GM23338 (cell line): ENCODE measurements at regions not wholly inside any gene's neighbourhood (a gene's known extent, or its start where the extent isn't known, plus 50 kb on each side); places are given as distances from the start of the nearest gene placed in this dataset.

Experiments used
- ATAC-seq: fragments of 200-7000 bp; cut with Tn5 transposase; 3 replicates; pipeline ENCODE4 v1.9.1; 2020
- DNase-seq: peaks from one replicate; pipeline ENCODE4 v3.0.0-alpha.2; 2015; ENCODE audit warnings: low spot score
- H2AFZ ChIP-seq: fragments of 200-600 bp; sonication (generic); 2 replicates; pipeline ENCODE4 v1.8.0; 2016; ENCODE audit warnings: antibody characterized with exemption, mild to moderate bottlenecking, moderate library complexity
- H3F3A ChIP-seq: fragments of 200-600 bp; sonication (generic); replicated peaks from 2 replicates; pipeline ENCODE4 v1.8.0; 2017; ENCODE audit warnings: antibody characterized with exemption, mixed run types, low read depth
- H3K27ac ChIP-seq: fragments of 200-600 bp; sonication (generic); 2 replicates; pipeline ENCODE4 v1.6.1; 2016; ENCODE audit warnings: low read depth
- H3K27me3 ChIP-seq: fragments of 200-600 bp; sonication (generic); 2 replicates; pipeline ENCODE4 v1.8.0; 2016; ENCODE audit warnings: mild to moderate bottlenecking, mixed run types, moderate library complexity; ENCODE audit not compliant: insufficient read depth
- H3K36me3 ChIP-seq: fragments of 200-600 bp; sonication (generic); 2 replicates; pipeline ENCODE4 v1.8.0; 2016; ENCODE audit warnings: mild to moderate bottlenecking; ENCODE audit not compliant: insufficient read depth
- H3K4me1 ChIP-seq: fragments of 200-600 bp; sonication (generic); 2 replicates; pipeline ENCODE4 v1.8.0; 2016; ENCODE audit warnings: mild to moderate bottlenecking, moderate library complexity; ENCODE audit not compliant: insufficient read depth
- H3K4me2 ChIP-seq: fragments of 200-600 bp; sonication (generic); 2 replicates; pipeline ENCODE4 v1.7.1; 2017; ENCODE audit warnings: mixed run types
- H3K4me3 ChIP-seq: fragments of 200-600 bp; sonication (generic); 2 replicates; pipeline ENCODE4 v1.6.1; 2016; ENCODE audit warnings: mixed run types
- H3K79me2 ChIP-seq: fragments of 200-600 bp; sonication (generic); replicated peaks from 2 replicates; pipeline ENCODE4 v1.8.0; 2017; ENCODE audit warnings: mild to moderate bottlenecking; ENCODE audit not compliant: insufficient read depth
- H3K9me2 ChIP-seq: fragments of 200-600 bp; sonication (generic); 2 replicates; pipeline ENCODE4 v1.8.0; 2017; ENCODE audit not compliant: insufficient read depth
- H4K20me1 ChIP-seq: fragments of 200-600 bp; sonication (generic); replicated peaks from 2 replicates; pipeline ENCODE4 v1.8.0; 2017; ENCODE audit warnings: mild to moderate bottlenecking; ENCODE audit not compliant: insufficient read depth
- H3K27ac Mint-ChIP-seq: 2 replicates; pipeline ENCODE4 v1.8.0; 2020; ENCODE audit warnings: inconsistent platforms, mild to moderate bottlenecking, moderate library complexity, mixed read lengths
- H3K27me3 Mint-ChIP-seq: 3 replicates; pipeline ENCODE4 v1.8.0; 2022; ENCODE audit warnings: low read depth, mild to moderate bottlenecking, moderate library complexity, mixed read lengths, inconsistent platforms; ENCODE audit not compliant: insufficient read depth, poor library complexity
- H3K36me3 Mint-ChIP-seq: 3 replicates; pipeline ENCODE4 v1.8.0; 2021; ENCODE audit warnings: low read depth, mild to moderate bottlenecking, inconsistent platforms, moderate library complexity, mixed read lengths
- H3K4me1 Mint-ChIP-seq: 3 replicates; pipeline ENCODE4 v1.8.0; 2020; ENCODE audit warnings: mild to moderate bottlenecking, inconsistent platforms, mixed read lengths
- H3K4me3 Mint-ChIP-seq: 3 replicates; pipeline ENCODE4 v1.8.0; 2021; ENCODE audit warnings: moderate library complexity, mild to moderate bottlenecking, inconsistent platforms, mixed read lengths
- H3K9me3 Mint-ChIP-seq: 3 replicates; pipeline ENCODE4 v1.8.0; 2020; ENCODE audit warnings: moderate library complexity, mild to moderate bottlenecking, inconsistent platforms, mixed read lengths
- CREB1 ChIP-seq: fragments of 250-450 bp; sonication (Bioruptor Pico); IDR thresholded peaks from 2 replicates; pipeline ENCODE4 v1.5.0; 2020; ENCODE audit warnings: low read depth, mild to moderate bottlenecking, moderate library complexity
- EZH2phosphoT487 ChIP-seq: fragments of 200-600 bp; sonication (generic); IDR thresholded peaks from one replicate; pipeline ENCODE4 v1.8.1; 2018; ENCODE audit warnings: antibody characterized with exemption; ENCODE audit not compliant: unreplicated experiment
- JUNB ChIP-seq: IDR thresholded peaks from one replicate; pipeline ENCODE4 v1.6.1; 2016; ENCODE audit warnings: antibody characterized with exemption; ENCODE audit not compliant: unreplicated experiment
- NANOG ChIP-seq: IDR thresholded peaks from 2 replicates; pipeline ENCODE4 v1.6.1; 2016; ENCODE audit warnings: antibody characterized with exemption, borderline replicate concordance
- POLR2AphosphoS5 ChIP-seq: IDR thresholded peaks from 2 replicates; pipeline ENCODE4 v1.6.1; 2016; ENCODE audit warnings: antibody characterized with exemption, low read depth
- STAT1 ChIP-seq: IDR thresholded peaks from one replicate; pipeline ENCODE4 v1.6.1; 2016; ENCODE audit warnings: antibody characterized with exemption; ENCODE audit not compliant: unreplicated experiment
- ZNF114 ChIP-seq: fragments of 250-450 bp; sonication (Bioruptor Pico); IDR thresholded peaks from 2 replicates; pipeline ENCODE4 v1.5.0; 2020; ENCODE audit warnings: mild to moderate bottlenecking, moderate library complexity
- ZNF331 ChIP-seq: fragments of 250-450 bp; sonication (Bioruptor Pico); IDR thresholded peaks from 2 replicates; pipeline ENCODE4 v1.5.0; 2020; ENCODE audit warnings: low read depth, mild to moderate bottlenecking, moderate library complexity
- TF ChIP-seq, protein P1 (sequence below): IDR thresholded peaks from 2 replicates; pipeline ENCODE4 v1.6.1; 2016; ENCODE audit warnings: antibody characterized with exemption
- TF ChIP-seq, protein P2 (sequence below), 2 experiments: fragments of 200-600 bp in 1 of 2; sonication (generic) in 1 of 2; conservative IDR thresholded peaks; 2 replicates each; pipeline versions ENCODE4 v1.5.1 to v1.6.1; 2016 to 2017; ENCODE audit warnings: antibody characterized with exemption in 2 of 2, low read depth in 2 of 2, mild to moderate bottlenecking in 2 of 2, moderate library complexity in 1 of 2
- TF ChIP-seq, protein P3 (sequence below): fragments of 250-450 bp; sonication (Bioruptor Pico); IDR thresholded peaks from 2 replicates; pipeline ENCODE4 v1.5.0; 2020; ENCODE audit warnings: mild to moderate bottlenecking, moderate library complexity
- TF ChIP-seq, protein P4 (sequence below): IDR thresholded peaks from one replicate; pipeline ENCODE4 v1.6.1; 2018; ENCODE audit warnings: antibody characterized with exemption; ENCODE audit not compliant: unreplicated experiment

DNA sequence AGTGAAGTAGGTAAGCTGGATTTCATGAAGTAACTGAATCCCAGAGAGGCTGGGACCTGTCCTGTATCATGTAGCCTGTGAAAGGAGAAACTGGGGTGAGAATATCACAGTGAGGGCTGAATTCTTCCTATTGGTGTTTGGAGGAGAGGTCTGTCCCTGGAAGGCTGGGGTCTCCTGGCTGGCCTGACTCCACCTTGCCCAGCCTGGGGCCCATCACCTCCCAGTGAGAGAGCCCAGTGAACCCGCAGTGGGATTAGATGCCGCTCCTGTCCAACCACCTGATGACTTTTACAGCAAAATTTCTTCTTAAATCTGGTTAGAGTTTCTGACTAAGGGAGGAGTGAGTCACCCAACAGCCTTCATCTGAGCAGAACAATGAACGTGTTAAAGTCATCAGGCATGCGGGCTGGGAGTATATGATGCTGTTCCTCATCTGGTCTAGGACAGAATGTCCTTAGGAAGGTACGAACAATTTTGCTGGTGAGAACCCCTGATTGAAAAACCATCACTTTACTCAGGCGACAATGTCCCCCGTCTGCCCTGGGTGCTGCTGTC, 152.9 kb downstream of the LPIN1 start:
- Mint-ChIP-seq H3K27ac (no peak overlapping the region), H3K9me3 (peaks cover 8% of the 10 kb centered on the region), H3K36me3 (no peaks in the 10 kb centered on the region), H3K4me3 (no peak overlapping the region), H3K27me3 (no peaks in the 10 kb centered on the region), H3K4me1 (peaks cover 11% of the 10 kb centered on the region)
- H3K4me3 ChIP-seq: no peak overlapping the region
- no peak overlapping the region for H3K4me2 ChIP-seq
- H3K4me1 ChIP-seq: no peaks in the 10 kb centered on the region
- no peaks in the 10 kb centered on the region for H3K36me3 ChIP-seq
- DNase-seq (no peak), ATAC-seq (no peak)
- H2AFZ ChIP-seq: no peak overlapping the region
- no peaks in the 10 kb centered on the region for H3K27me3 ChIP-seq
- H3K79me2 ChIP-seq: no peaks in the 10 kb centered on the region
- H4K20me1 ChIP-seq: no peaks in the 10 kb centered on the region
- TF ChIP-seq, protein P1, sequence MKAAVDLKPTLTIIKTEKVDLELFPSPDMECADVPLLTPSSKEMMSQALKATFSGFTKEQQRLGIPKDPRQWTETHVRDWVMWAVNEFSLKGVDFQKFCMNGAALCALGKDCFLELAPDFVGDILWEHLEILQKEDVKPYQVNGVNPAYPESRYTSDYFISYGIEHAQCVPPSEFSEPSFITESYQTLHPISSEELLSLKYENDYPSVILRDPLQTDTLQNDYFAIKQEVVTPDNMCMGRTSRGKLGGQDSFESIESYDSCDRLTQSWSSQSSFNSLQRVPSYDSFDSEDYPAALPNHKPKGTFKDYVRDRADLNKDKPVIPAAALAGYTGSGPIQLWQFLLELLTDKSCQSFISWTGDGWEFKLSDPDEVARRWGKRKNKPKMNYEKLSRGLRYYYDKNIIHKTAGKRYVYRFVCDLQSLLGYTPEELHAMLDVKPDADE: no peak
- TF ChIP-seq ZNF331 (CRISPR knock-in tag) (no peak), JUNB (no peak), NANOG (no peak), EZH2phosphoT487 (no peak), ZNF114 (CRISPR knock-in tag) (no peak), STAT1 (no peak), CREB1 (CRISPR knock-in tag) (no peak), POLR2AphosphoS5 (no peak)
- TF ChIP-seq, protein P2, sequence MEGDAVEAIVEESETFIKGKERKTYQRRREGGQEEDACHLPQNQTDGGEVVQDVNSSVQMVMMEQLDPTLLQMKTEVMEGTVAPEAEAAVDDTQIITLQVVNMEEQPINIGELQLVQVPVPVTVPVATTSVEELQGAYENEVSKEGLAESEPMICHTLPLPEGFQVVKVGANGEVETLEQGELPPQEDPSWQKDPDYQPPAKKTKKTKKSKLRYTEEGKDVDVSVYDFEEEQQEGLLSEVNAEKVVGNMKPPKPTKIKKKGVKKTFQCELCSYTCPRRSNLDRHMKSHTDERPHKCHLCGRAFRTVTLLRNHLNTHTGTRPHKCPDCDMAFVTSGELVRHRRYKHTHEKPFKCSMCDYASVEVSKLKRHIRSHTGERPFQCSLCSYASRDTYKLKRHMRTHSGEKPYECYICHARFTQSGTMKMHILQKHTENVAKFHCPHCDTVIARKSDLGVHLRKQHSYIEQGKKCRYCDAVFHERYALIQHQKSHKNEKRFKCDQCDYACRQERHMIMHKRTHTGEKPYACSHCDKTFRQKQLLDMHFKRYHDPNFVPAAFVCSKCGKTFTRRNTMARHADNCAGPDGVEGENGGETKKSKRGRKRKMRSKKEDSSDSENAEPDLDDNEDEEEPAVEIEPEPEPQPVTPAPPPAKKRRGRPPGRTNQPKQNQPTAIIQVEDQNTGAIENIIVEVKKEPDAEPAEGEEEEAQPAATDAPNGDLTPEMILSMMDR (conservative IDR thresholded peaks at IDR 0.05; ENCODE audit: low read depth in 2 of 2): no peak
- TF ChIP-seq, protein P3, sequence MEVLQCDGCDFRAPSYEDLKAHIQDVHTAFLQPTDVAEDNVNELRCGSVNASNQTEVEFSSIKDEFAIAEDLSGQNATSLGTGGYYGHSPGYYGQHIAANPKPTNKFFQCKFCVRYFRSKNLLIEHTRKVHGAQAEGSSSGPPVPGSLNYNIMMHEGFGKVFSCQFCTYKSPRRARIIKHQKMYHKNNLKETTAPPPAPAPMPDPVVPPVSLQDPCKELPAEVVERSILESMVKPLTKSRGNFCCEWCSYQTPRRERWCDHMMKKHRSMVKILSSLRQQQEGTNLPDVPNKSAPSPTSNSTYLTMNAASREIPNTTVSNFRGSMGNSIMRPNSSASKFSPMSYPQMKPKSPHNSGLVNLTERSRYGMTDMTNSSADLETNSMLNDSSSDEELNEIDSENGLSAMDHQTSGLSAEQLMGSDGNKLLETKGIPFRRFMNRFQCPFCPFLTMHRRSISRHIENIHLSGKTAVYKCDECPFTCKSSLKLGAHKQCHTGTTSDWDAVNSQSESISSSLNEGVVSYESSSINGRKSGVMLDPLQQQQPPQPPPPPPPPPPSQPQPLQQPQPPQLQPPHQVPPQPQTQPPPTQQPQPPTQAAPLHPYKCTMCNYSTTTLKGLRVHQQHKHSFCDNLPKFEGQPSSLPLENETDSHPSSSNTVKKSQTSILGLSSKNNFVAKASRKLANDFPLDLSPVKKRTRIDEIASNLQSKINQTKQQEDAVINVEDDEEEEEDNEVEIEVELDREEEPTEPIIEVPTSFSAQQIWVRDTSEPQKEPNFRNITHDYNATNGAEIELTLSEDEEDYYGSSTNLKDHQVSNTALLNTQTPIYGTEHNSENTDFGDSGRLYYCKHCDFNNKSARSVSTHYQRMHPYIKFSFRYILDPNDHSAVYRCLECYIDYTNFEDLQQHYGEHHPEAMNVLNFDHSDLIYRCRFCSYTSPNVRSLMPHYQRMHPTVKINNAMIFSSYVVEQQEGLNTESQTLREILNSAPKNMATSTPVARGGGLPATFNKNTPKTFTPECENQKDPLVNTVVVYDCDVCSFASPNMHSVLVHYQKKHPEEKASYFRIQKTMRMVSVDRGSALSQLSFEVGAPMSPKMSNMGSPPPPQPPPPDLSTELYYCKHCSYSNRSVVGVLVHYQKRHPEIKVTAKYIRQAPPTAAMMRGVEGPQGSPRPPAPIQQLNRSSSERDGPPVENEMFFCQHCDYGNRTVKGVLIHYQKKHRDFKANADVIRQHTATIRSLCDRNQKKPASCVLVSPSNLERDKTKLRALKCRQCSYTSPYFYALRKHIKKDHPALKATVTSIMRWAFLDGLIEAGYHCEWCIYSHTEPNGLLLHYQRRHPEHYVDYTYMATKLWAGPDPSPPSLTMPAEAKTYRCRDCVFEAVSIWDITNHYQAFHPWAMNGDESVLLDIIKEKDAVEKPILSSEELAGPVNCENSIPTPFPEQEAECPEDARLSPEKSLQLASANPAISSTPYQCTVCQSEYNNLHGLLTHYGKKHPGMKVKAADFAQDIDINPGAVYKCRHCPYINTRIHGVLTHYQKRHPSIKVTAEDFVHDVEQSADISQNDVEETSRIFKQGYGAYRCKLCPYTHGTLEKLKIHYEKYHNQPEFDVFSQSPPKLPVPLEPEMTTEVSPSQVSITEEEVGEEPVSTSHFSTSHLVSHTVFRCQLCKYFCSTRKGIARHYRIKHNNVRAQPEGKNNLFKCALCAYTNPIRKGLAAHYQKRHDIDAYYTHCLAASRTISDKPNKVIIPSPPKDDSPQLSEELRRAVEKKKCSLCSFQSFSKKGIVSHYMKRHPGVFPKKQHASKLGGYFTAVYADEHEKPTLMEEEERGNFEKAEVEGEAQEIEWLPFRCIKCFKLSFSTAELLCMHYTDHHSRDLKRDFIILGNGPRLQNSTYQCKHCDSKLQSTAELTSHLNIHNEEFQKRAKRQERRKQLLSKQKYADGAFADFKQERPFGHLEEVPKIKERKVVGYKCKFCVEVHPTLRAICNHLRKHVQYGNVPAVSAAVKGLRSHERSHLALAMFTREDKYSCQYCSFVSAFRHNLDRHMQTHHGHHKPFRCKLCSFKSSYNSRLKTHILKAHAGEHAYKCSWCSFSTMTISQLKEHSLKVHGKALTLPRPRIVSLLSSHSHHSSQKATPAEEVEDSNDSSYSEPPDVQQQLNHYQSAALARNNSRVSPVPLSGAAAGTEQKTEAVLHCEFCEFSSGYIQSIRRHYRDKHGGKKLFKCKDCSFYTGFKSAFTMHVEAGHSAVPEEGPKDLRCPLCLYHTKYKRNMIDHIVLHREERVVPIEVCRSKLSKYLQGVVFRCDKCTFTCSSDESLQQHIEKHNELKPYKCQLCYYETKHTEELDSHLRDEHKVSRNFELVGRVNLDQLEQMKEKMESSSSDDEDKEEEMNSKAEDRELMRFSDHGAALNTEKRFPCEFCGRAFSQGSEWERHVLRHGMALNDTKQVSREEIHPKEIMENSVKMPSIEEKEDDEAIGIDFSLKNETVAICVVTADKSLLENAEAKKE: no peak
- TF ChIP-seq, protein P4, sequence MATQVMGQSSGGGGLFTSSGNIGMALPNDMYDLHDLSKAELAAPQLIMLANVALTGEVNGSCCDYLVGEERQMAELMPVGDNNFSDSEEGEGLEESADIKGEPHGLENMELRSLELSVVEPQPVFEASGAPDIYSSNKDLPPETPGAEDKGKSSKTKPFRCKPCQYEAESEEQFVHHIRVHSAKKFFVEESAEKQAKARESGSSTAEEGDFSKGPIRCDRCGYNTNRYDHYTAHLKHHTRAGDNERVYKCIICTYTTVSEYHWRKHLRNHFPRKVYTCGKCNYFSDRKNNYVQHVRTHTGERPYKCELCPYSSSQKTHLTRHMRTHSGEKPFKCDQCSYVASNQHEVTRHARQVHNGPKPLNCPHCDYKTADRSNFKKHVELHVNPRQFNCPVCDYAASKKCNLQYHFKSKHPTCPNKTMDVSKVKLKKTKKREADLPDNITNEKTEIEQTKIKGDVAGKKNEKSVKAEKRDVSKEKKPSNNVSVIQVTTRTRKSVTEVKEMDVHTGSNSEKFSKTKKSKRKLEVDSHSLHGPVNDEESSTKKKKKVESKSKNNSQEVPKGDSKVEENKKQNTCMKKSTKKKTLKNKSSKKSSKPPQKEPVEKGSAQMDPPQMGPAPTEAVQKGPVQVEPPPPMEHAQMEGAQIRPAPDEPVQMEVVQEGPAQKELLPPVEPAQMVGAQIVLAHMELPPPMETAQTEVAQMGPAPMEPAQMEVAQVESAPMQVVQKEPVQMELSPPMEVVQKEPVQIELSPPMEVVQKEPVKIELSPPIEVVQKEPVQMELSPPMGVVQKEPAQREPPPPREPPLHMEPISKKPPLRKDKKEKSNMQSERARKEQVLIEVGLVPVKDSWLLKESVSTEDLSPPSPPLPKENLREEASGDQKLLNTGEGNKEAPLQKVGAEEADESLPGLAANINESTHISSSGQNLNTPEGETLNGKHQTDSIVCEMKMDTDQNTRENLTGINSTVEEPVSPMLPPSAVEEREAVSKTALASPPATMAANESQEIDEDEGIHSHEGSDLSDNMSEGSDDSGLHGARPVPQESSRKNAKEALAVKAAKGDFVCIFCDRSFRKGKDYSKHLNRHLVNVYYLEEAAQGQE: no peak
- H3K9me2 ChIP-seq: no peaks in the 10 kb centered on the region
- H3K27ac ChIP-seq: no peak overlapping the region
- H3F3A ChIP-seq: no peaks in the 10 kb centered on the region
